ENCODE measurements at regions not wholly inside any gene's neighbourhood (a gene's known extent, or its start where the extent isn't known, plus 50 kb on each side); places are given as distances from the start of the nearest gene placed in this dataset.

GRCh38 chr6:105896821-105897095, 189.4 kb upstream of the PRDM1 start:
- TF ChIP-seq ZBTB49 (tag by site-specific recombination; IDR thresholded peaks at IDR 0.05; ENCODE audit: low read depth) (no peak), CTCF (tag by site-specific recombination; IDR thresholded peaks at IDR 0.05) (no peak), ZNF274 (IDR thresholded peaks at IDR 0.05; ENCODE audit: low read length) (no peak), ZNF274 (tag by site-specific recombination; IDR thresholded peaks at IDR 0.05; ENCODE audit: borderline replicate concordance) (no peak), ZNF645 (tag by site-specific recombination; IDR thresholded peaks at IDR 0.05) (no peak), ZNF529 (tag by site-specific recombination; IDR thresholded peaks at IDR 0.05; ENCODE audit: insufficient replicate concordance) (no peak), ZNF629 (tag by site-specific recombination; IDR thresholded peaks at IDR 0.05) (no peak), ZBTB7A (tag by site-specific recombination; IDR thresholded peaks at IDR 0.05; ENCODE audit: low read depth) (no peak), ZNF707 (tag by site-specific recombination; IDR thresholded peaks at IDR 0.05) (no peak), ZNF394 (tag by site-specific recombination; IDR thresholded peaks at IDR 0.05; ENCODE audit: borderline replicate concordance) (no peak), ZFP3 (tag by site-specific recombination; IDR thresholded peaks at IDR 0.05; ENCODE audit: low read depth) (no peak), ZNF792 (tag by site-specific recombination; IDR thresholded peaks at IDR 0.05) (no peak), ZBTB11 (tag by site-specific recombination; conservative IDR thresholded peaks at IDR 0.05; ENCODE audit: low read depth) (no peak), PRDM6 (tag by site-specific recombination; IDR thresholded peaks at IDR 0.05) (no peak), ZNF133 (tag by site-specific recombination; IDR thresholded peaks at IDR 0.05) (no peak)
